Sigmoid colon (tissue), 6 donors: ENCODE measurements at regions not wholly inside any gene's neighbourhood (a gene's known extent, or its start where the extent isn't known, plus 50 kb on each side); places are given as distances from the start of the nearest gene placed in this dataset.

Experiments used
- DNase-seq: peaks from one replicate; pipeline ENCODE4 v3.0.0-alpha.2; 2019
- H3K27ac ChIP-seq, 4 donors: fragments of 200-600 bp; sonication (generic); one replicate each; pipeline ENCODE4 v1.5.1; 2016 to 2019; ENCODE audit warnings: mild to moderate bottlenecking in 1 of 4
- H3K27me3 ChIP-seq, 3 donors: fragments of 200-600 bp; sonication (generic); one replicate each; pipeline ENCODE4 v1.5.1; 2019; ENCODE audit warnings: mild to moderate bottlenecking in 1 of 3
- H3K36me3 ChIP-seq, 4 donors: fragments of 200-600 bp; sonication (generic); one replicate each; pipeline ENCODE4 v1.5.1; 2016 to 2019
- H3K4me1 ChIP-seq, 4 donors: fragments of 200-600 bp; sonication (generic); one replicate each; pipeline ENCODE4 v1.5.1; 2017 to 2019
- H3K4me3 ChIP-seq, 4 donors: fragments of 200-600 bp; sonication (generic); one replicate each; pipeline ENCODE4 v1.5.1; 2017 to 2019; ENCODE audit warnings: mild to moderate bottlenecking in 2 of 4, moderate library complexity in 1 of 4
- H3K9me3 ChIP-seq, 4 donors: fragments of 200-600 bp in 3 of 4; sonication (generic) in 3 of 4; one replicate each; pipeline versions ENCODE4 v1.5.1 to v1.6.1; 2013 to 2019
- CTCF ChIP-seq, 4 experiments: fragments of 450-650 bp in 3 of 4; fragments of 200-600 bp in 1 of 4; IDR thresholded peaks; one replicate each; pipeline ENCODE4 v1.5.1; 2016 to 2019; ENCODE audit warnings: antibody characterized with exemption in 4 of 4, mild to moderate bottlenecking in 3 of 4, moderate library complexity in 2 of 4
- EP300 ChIP-seq, 4 donors: sonication (generic); formaldehyde crosslinking; IDR thresholded peaks; one replicate each; pipeline ENCODE4 v1.6.1; 2017; ENCODE audit warnings: antibody characterized with exemption in 4 of 4
- POLR2A ChIP-seq, 2 donors: fragments of 450-650 bp; IDR thresholded peaks; one replicate each; pipeline ENCODE4 v1.6.1; 2016; ENCODE audit warnings: antibody characterized with exemption in 2 of 2, mild to moderate bottlenecking in 2 of 2, moderate library complexity in 2 of 2
- POLR2AphosphoS5 ChIP-seq, 4 donors: sonication (generic); formaldehyde crosslinking; IDR thresholded peaks; one replicate each; pipeline ENCODE4 v1.6.1; 2017; ENCODE audit warnings: antibody characterized with exemption in 4 of 4
- WGBS, 2 donors: extraction: QIAGEN DNeasy Blood & Tissue Kit; methylation state at CpG; one replicate each; pipeline ENCODE4 v1.1.7; 2013; 5-methylcytosine and 5-hydroxymethylcytosine counted together
- intact Hi-C: fragments of 100-400 bp; cut with DNase I; formaldehyde crosslinking; loops from one replicate; pipeline ENCODE4 v1.15.1; 2023
- donor health status: healthy with polysubstance abuse.
- donor health status: healthy.

GRCh38 chr15:81443040-81443820 is 69.2 kb upstream of the TMC3 start:
- intact Hi-C loops = no loop called here
- H3K27ac ChIP-seq = no peak overlapping the region
- TF ChIP-seq POLR2A (IDR thresholded peaks at IDR 0.05) (no peak), POLR2AphosphoS5 (IDR thresholded peaks at IDR 0.05) (no peak), EP300 (IDR thresholded peaks at IDR 0.05) (no peak), CTCF (IDR thresholded peaks at IDR 0.05) (no peak)

GRCh38 chr15:81442454-81442853 is 68.4 kb upstream of the TMC3 start:
- Histone ChIP-seq H3K4me3 (no peak overlapping the region), H3K27me3 (no peaks in the 10 kb centered on the region), H3K27ac (no peak overlapping the region), H3K9me3 (no peaks in the 10 kb centered on the region), H3K36me3 (no peaks in the 10 kb centered on the region), H3K4me1 (no peaks in the 10 kb centered on the region)
- no peak for TF ChIP-seq EP300 (IDR thresholded peaks at IDR 0.05)
- no peak for TF ChIP-seq POLR2AphosphoS5 (IDR thresholded peaks at IDR 0.05)
- TF ChIP-seq POLR2A (IDR thresholded peaks at IDR 0.05) = no peak
- TF ChIP-seq CTCF (IDR thresholded peaks at IDR 0.05) = no peak
- intact Hi-C loops = no loop called here
- no peak for DNase-seq
- 83 to 85% methylated on average over 1 of the region's 1 CpG for WGBS, 2 donors

More at GRCh38 chr15:81443040-81443820, 69.2 kb upstream of the TMC3 start:
- Histone ChIP-seq H3K27me3 (no peaks in the 10 kb centered on the region), H3K9me3 (no peaks in the 10 kb centered on the region), H3K4me3 (no peak overlapping the region), H3K4me1 (no peaks in the 10 kb centered on the region), H3K36me3 (no peaks in the 10 kb centered on the region)
- no peak for DNase-seq
- WGBS, 2 donors = 75 to 81% methylated on average over 5 of the region's 5 CpGs

GRCh38 chr15:81434851-81435250 is 60.8 kb upstream of the TMC3 start:
- Histone ChIP-seq H3K27ac (no peak overlapping the region), H3K9me3 (no peaks in the 10 kb centered on the region), H3K36me3 (no peaks in the 10 kb centered on the region), H3K4me1 (no peaks in the 10 kb centered on the region), H3K4me3 (no peak overlapping the region), H3K27me3 (no peaks in the 10 kb centered on the region)
- intact Hi-C loops = no loop called here
- TF ChIP-seq CTCF (IDR thresholded peaks at IDR 0.05) (no peak), EP300 (IDR thresholded peaks at IDR 0.05) (no peak), POLR2A (IDR thresholded peaks at IDR 0.05) (no peak), POLR2AphosphoS5 (IDR thresholded peaks at IDR 0.05) (no peak)
- DNase-seq = no peak

GRCh38 chr15:81433462-81433861 is 59.4 kb upstream of the TMC3 start:
- Histone ChIP-seq H3K27ac (no peak overlapping the region), H3K36me3 (no peaks in the 10 kb centered on the region), H3K27me3 (no peaks in the 10 kb centered on the region), H3K4me3 (no peak overlapping the region), H3K4me1 (no peaks in the 10 kb centered on the region), H3K9me3 (no peaks in the 10 kb centered on the region)
- TF ChIP-seq POLR2AphosphoS5 (IDR thresholded peaks at IDR 0.05) = no peak
- no peak for TF ChIP-seq POLR2A (IDR thresholded peaks at IDR 0.05)
- TF ChIP-seq EP300 (IDR thresholded peaks at IDR 0.05) = no peak
- TF ChIP-seq CTCF (IDR thresholded peaks at IDR 0.05) = no peak
- intact Hi-C loops = no loop called here
- WGBS, 2 donors = 50 to 67% methylated on average over 3 of the region's 3 CpGs
- no peak for DNase-seq

GRCh38 chr15:81432179-81432578 is 58.2 kb upstream of the TMC3 start:
- 11 to 74% methylated on average over 2 of the region's 2 CpGs for WGBS, 2 donors
- TF ChIP-seq EP300 (IDR thresholded peaks at IDR 0.05) (no peak), POLR2A (IDR thresholded peaks at IDR 0.05) (no peak), CTCF (IDR thresholded peaks at IDR 0.05) (no peak), POLR2AphosphoS5 (IDR thresholded peaks at IDR 0.05) (no peak)

More at GRCh38 chr15:81432179-81432578, 58.2 kb upstream of the TMC3 start:
- intact Hi-C loops = no loop called here
- Histone ChIP-seq H3K27me3 (no peaks in the 10 kb centered on the region), H3K4me3 (no peak overlapping the region), H3K27ac (no peak overlapping the region), H3K4me1 (no peaks in the 10 kb centered on the region), H3K36me3 (no peaks in the 10 kb centered on the region), H3K9me3 (no peaks in the 10 kb centered on the region)
- DNase-seq = no peak
